GM18502 (cell line): ENCODE measurements at regions not wholly inside any gene's neighbourhood (a gene's known extent, or its start where the extent isn't known, plus 50 kb on each side); places are given as distances from the start of the nearest gene placed in this dataset.
"Not testable (repeated sequence)": the region's sequence is repeated elsewhere in the genome, so short reads cannot be mapped to it uniquely, and the experiment has no call there.

Source experiments
- ATAC-seq: cut with Tn5 transposase; IDR thresholded peaks from one replicate; pipeline ENCODE4 v1.9.1; 2021; ENCODE audit warnings: mild to moderate bottlenecking; ENCODE audit not compliant: unreplicated experiment, poor library complexity

- ATAC-seq, result no peak
Observed at GRCh38 chr1:208460823-208461222, 216.6 kb upstream of the PLXNA2 start.

GRCh38 chr1:208461680-208462079 is 217.5 kb upstream of the PLXNA2 start:
- ATAC-seq, result no peak

GRCh38 chr1:208462761-208463160 is 218.6 kb upstream of the PLXNA2 start:
- no peak for ATAC-seq

GRCh38 chr1:208465266-208465665 is 221.1 kb upstream of the PLXNA2 start:
- ATAC-seq, result no peak

- no peak for ATAC-seq
Observed at GRCh38 chr1:208465786-208466590, 221.8 kb upstream of the PLXNA2 start.

GRCh38 chr1:208467151-208467780 is 223.1 kb upstream of the PLXNA2 start:
- ATAC-seq, result no peak

DNA sequence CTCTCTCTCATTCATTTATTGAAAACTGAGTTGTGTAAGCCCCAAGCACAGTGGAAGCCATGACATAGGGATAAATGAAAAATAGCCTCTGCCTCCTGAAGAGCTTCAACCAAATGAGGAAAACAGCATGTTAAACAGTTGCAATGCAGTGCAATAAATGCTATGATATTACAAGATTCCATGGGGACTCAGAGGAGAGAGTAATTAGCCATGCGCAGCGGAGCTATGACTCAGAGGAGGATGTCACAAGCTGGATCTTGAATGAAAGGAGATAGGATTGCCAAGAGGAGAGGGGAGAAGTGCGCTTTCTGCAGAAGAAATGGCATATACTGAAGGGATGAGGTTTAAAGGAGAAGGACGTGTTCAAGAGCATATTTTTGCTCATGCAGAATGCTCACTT is 231.3 kb upstream of the PLXNA2 start:
- ATAC-seq, result no peak

- ATAC-seq, result no peak
Observed at GRCh38 chr1:208475951-208476845, 232.0 kb upstream of the PLXNA2 start.

DNA sequence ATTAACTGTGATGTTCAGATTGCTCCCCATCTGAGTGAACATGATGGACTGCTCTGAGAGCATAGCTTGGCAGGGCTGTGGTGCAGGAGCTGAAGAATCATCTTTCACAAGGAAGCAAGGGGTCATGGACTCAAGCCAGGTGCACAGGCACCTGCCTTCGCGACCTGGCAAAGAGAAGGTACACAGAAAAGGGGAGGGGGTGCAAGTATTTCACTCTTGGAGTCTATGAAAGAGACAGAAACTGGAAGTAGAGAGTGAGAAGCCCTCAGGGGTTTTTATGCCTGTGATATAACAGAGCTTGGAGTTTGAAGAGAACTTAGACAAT is 232.6 kb upstream of the PLXNA2 start:
- no peak for ATAC-seq

- no peak for ATAC-seq
Observed at GRCh38 chr1:208479435-208479834, 235.3 kb upstream of the PLXNA2 start.

GRCh38 chr1:208485512-208485911 is 241.3 kb upstream of the PLXNA2 start:
- no peak for ATAC-seq

DNA sequence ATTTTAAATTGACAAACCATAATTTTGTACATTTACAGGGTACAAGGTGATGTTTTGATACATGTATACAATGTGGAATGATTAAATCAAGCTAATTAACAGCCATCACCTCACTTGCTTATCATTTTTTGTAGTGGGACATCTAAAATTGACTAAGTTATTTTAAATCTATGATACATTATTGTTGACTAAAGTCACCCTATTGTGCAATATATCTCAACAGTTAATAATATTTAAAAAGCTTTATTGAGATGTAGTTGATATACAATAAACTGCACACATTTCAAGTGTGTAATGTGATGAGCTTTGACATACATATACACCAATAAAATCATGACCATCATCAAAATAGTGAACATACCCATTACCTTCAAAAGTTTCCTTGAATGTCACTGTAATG is 242.5 kb upstream of the PLXNA2 start:
- no peak for ATAC-seq

GRCh38 chr1:208488432-208488831 is 244.2 kb upstream of the PLXNA2 start:
- not testable (repeated sequence) for ATAC-seq

DNA sequence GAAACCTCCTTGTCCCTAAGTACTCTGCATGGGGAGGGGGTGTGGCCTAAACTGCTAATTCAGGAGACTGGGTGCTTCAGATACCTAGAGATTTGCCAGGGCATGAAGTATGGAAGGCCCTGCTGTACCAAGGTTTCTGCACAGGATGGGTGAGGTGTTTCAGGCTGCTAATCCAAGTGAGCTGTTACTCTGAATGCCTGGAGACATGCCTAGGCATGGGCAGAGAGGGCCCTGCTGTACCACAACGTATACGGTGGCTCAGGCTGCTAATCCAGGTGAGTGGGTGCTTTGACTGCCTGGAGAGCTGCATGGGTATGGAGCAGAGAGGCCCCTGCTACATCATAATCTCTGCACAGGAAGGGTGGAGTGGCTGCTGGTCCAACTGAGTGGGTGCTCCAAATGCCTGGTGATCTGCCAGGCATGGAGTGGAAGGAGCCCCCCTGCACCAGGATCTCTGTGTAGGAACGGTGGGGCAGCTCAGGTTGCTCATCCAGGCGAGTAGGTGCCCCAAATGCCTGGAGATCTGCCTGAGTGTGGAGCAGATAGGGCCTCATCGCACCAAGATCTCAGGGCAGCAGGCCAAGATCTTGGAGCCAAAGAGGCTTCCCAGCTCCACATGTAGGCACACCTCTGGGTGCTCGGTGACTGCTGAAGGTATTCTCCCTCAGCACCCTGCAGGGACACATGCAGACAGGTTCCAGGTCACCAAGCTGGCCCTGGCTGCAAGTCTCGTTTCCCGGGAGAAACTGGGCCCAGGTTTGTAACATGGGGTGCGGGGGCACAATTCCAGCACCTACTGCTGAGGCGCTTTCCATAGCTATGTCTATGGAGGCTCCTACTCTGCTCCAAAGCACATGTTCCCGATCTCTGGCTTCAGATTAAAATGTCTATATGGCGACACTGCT is 252.5 kb upstream of the PLXNA2 start:
- no peak for ATAC-seq

- ATAC-seq, result no peak
Observed at GRCh38 chr1:208497866-208498541, 253.8 kb upstream of the PLXNA2 start.

DNA sequence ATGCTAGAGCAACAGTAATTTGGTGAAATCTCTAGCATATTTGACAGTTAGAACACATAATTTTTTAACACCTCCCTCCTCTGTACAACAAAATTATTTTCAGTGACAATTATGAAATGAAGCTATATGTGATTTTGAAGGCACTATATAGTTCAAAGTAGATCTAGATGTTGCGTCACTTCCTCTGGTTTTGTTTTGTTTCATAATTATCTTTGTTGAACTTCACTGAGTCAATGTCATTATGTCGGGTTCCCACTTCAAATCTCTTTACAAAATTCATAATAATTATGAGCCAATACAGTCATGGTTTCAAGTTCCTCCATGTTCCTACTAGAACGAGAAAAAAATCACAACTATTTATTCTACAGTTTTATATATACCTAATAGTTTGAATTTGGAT is 254.8 kb upstream of the PLXNA2 start:
- no peak for ATAC-seq

DNA sequence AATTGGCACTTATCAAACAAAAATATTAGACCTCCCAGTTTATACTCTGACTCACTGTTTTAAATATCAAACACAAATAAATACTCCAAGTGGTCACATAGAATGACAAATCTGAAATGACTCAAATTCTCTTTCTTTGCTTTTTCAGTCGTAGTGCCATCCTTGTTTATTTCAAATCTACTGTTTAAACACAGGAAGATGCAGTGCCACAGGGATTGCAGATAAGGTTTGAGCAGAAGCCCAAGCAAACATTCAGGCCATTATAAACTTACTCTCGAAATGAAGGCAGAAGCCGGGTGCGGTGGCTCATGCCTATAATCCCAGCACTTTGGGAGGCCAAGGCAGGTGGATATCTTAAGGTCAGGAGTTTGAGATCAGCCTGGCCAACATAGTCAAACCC is 255.4 kb upstream of the PLXNA2 start:
- ATAC-seq, result no peak

DNA sequence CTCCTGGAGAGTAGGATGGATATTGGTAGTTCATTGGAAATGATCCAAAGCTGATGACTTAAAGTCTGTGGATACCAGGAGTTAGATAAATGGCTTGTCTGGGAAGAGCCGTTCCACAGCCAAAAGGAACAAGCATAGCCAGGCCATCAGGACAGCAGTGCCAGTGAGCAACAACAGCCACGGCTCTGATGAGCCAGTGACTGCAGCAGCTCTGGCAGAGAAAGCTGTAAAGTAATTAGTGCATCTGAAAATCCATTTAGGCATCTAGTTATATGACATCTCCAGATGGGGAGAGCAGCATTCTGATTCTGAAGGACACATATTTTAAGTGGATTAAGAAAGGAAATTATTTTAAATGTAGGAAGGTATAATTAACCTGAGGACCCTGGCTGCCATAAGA is 256.2 kb upstream of the PLXNA2 start:
- ATAC-seq, result no peak

DNA sequence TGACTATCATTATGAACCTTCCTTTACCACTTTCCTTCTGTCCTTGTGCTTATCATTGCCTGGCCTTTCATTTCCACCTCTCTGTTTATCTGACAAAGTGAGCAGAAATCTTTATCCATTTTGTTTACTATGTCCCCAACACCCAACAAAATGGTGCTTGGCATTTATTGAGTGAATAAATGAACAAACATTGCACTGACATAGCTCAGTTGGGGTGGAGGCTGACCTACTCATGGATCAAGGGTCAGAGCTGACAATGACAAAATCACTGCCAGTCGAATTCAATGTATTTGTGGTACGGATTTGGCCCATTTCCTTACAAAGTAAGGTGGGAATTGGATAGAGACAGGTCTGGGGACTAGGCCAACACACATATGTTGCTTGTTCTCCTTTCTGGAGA is 257.4 kb upstream of the PLXNA2 start:
- no peak for ATAC-seq

DNA sequence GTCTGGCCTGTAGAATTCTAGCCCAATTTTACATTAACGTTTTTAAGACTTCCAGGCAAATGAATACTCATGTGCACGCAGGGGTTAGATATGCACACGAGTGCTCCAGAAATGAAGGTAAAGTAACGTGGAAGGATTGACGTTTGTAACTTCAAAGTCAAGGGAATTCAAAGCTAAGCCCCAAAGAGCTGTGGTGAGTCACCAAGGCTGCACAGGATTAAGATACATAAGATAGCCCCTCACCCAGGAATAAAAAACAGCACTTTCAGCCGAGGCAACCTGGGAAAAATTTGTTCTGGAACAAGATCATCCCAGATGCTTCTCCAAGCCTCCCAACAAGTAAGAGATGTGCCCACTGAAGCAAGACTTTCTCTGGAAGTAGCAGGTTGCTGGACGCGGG is 259.6 kb upstream of the PLXNA2 start:
- ATAC-seq, result no peak
